CD1c-positive myeloid dendritic cell (primary cell): ENCODE measurements at regions not wholly inside any gene's neighbourhood (a gene's known extent, or its start where the extent isn't known, plus 50 kb on each side); places are given as distances from the start of the nearest gene placed in this dataset.

Experiments
- DNase-seq: peaks from one replicate; pipeline ENCODE4 v3.0.0-alpha.2; 2016; ENCODE audit errors: extremely low spot score

- peak; percentile 36 for DNase-seq
Measured at GRCh38 chr6:81818901-81819361, 66.5 kb upstream of the TENT5A start.

- DNase-seq: no peak
Measured at GRCh38 chr6:81816380-81816779, 63.9 kb upstream of the TENT5A start.

- DNase-seq: peak; percentile 46
Measured at GRCh38 chr6:81814370-81815076, 62.0 kb upstream of the TENT5A start.

DNA sequence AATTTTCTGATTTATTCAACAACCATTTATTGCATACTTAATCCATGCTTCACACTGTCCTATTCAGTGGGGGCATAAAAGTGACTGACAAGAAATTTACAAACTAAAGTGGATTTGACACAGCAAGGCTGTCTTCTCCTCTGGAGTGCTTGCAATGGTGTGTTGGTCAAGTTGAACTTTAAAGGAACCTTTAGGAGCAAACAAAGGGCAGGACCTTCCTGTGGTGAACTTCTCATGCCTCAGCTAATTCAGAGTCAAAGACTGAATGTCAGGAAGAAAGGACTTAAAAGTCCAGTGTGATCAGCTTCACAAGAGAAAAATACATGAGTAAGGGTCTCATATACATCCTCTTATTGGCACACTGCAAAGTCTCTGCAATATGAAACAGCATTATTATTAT, 60.8 kb upstream of the TENT5A start:
- no peak for DNase-seq

DNA sequence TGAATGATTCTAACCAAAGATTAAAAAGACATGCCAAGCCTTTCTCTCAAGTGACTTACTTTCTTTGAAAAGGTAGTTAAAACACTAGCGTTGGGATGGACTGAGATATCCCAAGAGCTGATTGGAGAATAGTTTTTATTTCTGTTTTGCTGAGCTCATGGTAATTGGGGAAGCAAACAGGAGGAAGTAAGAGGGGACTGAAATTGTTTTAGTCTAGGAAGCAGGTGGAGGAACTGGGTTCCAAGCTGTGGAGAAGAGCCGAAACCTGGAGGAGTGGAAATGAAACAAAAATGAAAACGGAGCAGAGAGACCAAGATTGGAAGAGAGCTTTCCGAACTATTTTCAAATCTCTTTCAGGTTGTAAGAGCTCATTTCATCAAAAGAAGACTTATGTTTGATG, 59.9 kb upstream of the TENT5A start:
- DNase-seq: peak; percentile 73

- DNase-seq: peak; percentile 59
Measured at GRCh38 chr6:81808851-81809570, 56.5 kb upstream of the TENT5A start.

- no peak for DNase-seq
Measured at GRCh38 chr6:81806793-81807565, 54.5 kb upstream of the TENT5A start.

GRCh38 chr6:81802356-81802755, 49.9 kb upstream of the TENT5A start:
- no peak for DNase-seq
